Non-pigmented ciliary epithelial cell (primary cell): ENCODE measurements at regions not wholly inside any gene's neighbourhood (a gene's known extent, or its start where the extent isn't known, plus 50 kb on each side); places are given as distances from the start of the nearest gene placed in this dataset.
A peak's percentile ranks its signal among the peaks of the same experiment; 100 is the strongest.
"Not testable (repeated sequence)": the region's sequence is repeated elsewhere in the genome, so short reads cannot be mapped to it uniquely, and the experiment has no call there.

Experiments used
- DNase-seq: peaks from one replicate; pipeline ENCODE4 v3.0.0-alpha.2; 2010; ENCODE audit warnings: low read depth

GRCh38 chr2:240191001-240191400, 50.5 kb upstream of the OTOS start:
- DNase-seq: no peak

GRCh38 chr2:240192661-240193060, 52.2 kb upstream of the OTOS start:
- DNase-seq: no peak

- DNase-seq: not testable (repeated sequence)
Measured at GRCh38 chr2:240194341-240194762, 53.9 kb upstream of the OTOS start.

- DNase-seq: no peak
Measured at GRCh38 chr2:240195316-240195861, 54.9 kb upstream of the OTOS start.

GRCh38 chr2:240196716-240197461, 56.4 kb upstream of the OTOS start:
- DNase-seq: no peak

GRCh38 chr2:240197462-240198139, 57.1 kb upstream of the OTOS start:
- no peak for DNase-seq

- DNase-seq: no peak
Measured at GRCh38 chr2:240198226-240198625, 57.8 kb upstream of the OTOS start.

- no peak for DNase-seq
Measured at GRCh38 chr2:240199133-240199870, 58.8 kb upstream of the OTOS start.

- no peak for DNase-seq
Measured at GRCh38 chr2:240200230-240201051, 60.0 kb upstream of the OTOS start.

- DNase-seq: no peak
Measured at GRCh38 chr2:240201866-240202265, 61.4 kb upstream of the OTOS start.

GRCh38 chr2:240202586-240202985, 62.1 kb upstream of the OTOS start:
- no peak for DNase-seq

GRCh38 chr2:240203031-240203787, 62.8 kb upstream of the OTOS start:
- no peak for DNase-seq

- DNase-seq: no peak
Measured at GRCh38 chr2:240203788-240204270, 63.4 kb upstream of the OTOS start.

GRCh38 chr2:240204431-240205276, 64.2 kb upstream of the OTOS start:
- no peak for DNase-seq

- peak; percentile 19 for DNase-seq
Measured at GRCh38 chr2:240205348-240205747, 64.9 kb upstream of the OTOS start.

GRCh38 chr2:240205772-240206171, 65.3 kb upstream of the OTOS start:
- no peak for DNase-seq

- no peak for DNase-seq
Measured at GRCh38 chr2:240206630-240207029, 66.2 kb upstream of the OTOS start.

GRCh38 chr2:240207661-240208060, 67.2 kb upstream of the OTOS start:
- no peak for DNase-seq

- no peak for DNase-seq
Measured at GRCh38 chr2:240208096-240208495, 67.6 kb upstream of the OTOS start.

- no peak for DNase-seq
Measured at GRCh38 chr2:240208631-240209211, 68.3 kb upstream of the OTOS start.
